GM12878 (cell line): ENCODE measurements at regions not wholly inside any gene's neighbourhood (a gene's known extent, or its start where the extent isn't known, plus 50 kb on each side); places are given as distances from the start of the nearest gene placed in this dataset.

ENCODE experiments used
- ATAC-seq: fragments of 200-7000 bp; cut with Tn5 transposase; 3 replicates; pipeline ENCODE4 v1.9.1; 2020; ENCODE audit warnings: mild to moderate bottlenecking, moderate library complexity
- BruUV-seq: library from RNA; stranded (reverse); fragments of 400-500 nt; replicated peaks from 2 replicates; lab custom pipeline; 2021; lab: Mats Ljungman, UMichigan
- CTCF ChIA-PET: fragments of 300-600 bp; sonication (Branson Sonifier 250); formaldehyde crosslinking; extraction: SDS; loops from one replicate; lab custom pipeline; 2021; ENCODE audit warnings: inconsistent platforms; lab: Yijun Ruan, JAX
- POLR2A ChIA-PET: fragments of 350-600 bp; formaldehyde crosslinking; extraction: SDS; loops from one replicate; lab custom pipeline; 2021; ENCODE audit warnings: inconsistent platforms; lab: Charles Lee
- RAD21 ChIA-PET: fragments of 300-600 bp; sonication (Branson Sonifier 250); formaldehyde crosslinking; loops from one replicate; lab custom pipeline; 2023; ENCODE audit warnings: antibody characterized with exemption; ENCODE audit not compliant: unreplicated experiment; lab: Charles Lee
- SMC1A ChIA-PET: fragments of 300-600 bp; sonication (Branson Sonifier 250); formaldehyde crosslinking; loops from one replicate; lab custom pipeline; 2023; ENCODE audit not compliant: unreplicated experiment, uncharacterized antibody; lab: Charles Lee
- DNase-seq: peaks from one replicate; pipeline ENCODE4 v3.0.0-alpha.2; 2011; ENCODE audit warnings: low read depth, low spot score
- FAIRE-seq: peaks from 3 replicates; lab custom pipeline; 2011; peaks lifted over from hg19 to GRCh38; lab: Jason Lieb, UNC
- H2AFZ ChIP-seq: 2 replicates; pipeline ENCODE4 v1.6.0; 2011; ENCODE audit warnings: low read depth, low read length, control low read depth; ENCODE audit not compliant: control insufficient read depth
- H3K27ac ChIP-seq: 2 replicates; pipeline ENCODE4 v1.5.1; 2011; ENCODE audit warnings: control low read depth; ENCODE audit not compliant: control insufficient read depth, insufficient read depth
- H3K27me3 ChIP-seq, 2 experiments: replicated peaks in 1 of 2; 2 replicates each; pipeline versions ENCODE4 v1.6.0 to v1.6.1; 2011; ENCODE audit warnings: low read length in 1 of 2; ENCODE audit not compliant: control insufficient read depth in 2 of 2, insufficient read depth in 2 of 2
- H3K36me3 ChIP-seq, 2 experiments: 2 replicates each; pipeline ENCODE4 v1.5.1; 2011; ENCODE audit warnings: low read length in 1 of 2; ENCODE audit not compliant: control insufficient read depth in 2 of 2, insufficient read depth in 2 of 2
- H3K4me1 ChIP-seq: 2 replicates; pipeline ENCODE4 v1.6.1; 2011; ENCODE audit warnings: mild to moderate bottlenecking, low read length, moderate library complexity, mixed read lengths; ENCODE audit not compliant: control insufficient read depth, insufficient read depth
- H3K4me2 ChIP-seq: 2 replicates; pipeline ENCODE4 v1.6.0; 2011; ENCODE audit warnings: control low read depth; ENCODE audit not compliant: control insufficient read depth, insufficient read depth
- H3K4me3 ChIP-seq: fragments of 200-600 bp; sonication (generic); 2 replicates; pipeline ENCODE4 v1.5.1; 2016
- H3K79me2 ChIP-seq: 2 replicates; pipeline ENCODE4 v1.6.0; 2011; ENCODE audit warnings: low read length; ENCODE audit not compliant: control insufficient read depth, insufficient read depth
- H3K9ac ChIP-seq: 2 replicates; pipeline ENCODE4 v1.8.0; 2011; ENCODE audit warnings: low read length, control low read depth, mixed read lengths; ENCODE audit not compliant: control insufficient read depth, insufficient read depth
- H3K9me3 ChIP-seq: replicated peaks from 3 replicates; pipeline ENCODE4 v1.5.1; 2011; ENCODE audit warnings: mild to moderate bottlenecking, low read length; ENCODE audit not compliant: control insufficient read depth, insufficient read depth
- H4K20me1 ChIP-seq: 2 replicates; pipeline ENCODE4 v1.6.0; 2011; ENCODE audit not compliant: control insufficient read depth, insufficient read depth
- ATF3 ChIP-seq: IDR thresholded peaks from 2 replicates; pipeline ENCODE4 v1.6.1; 2011; ENCODE audit warnings: low read depth, mild to moderate bottlenecking, low read length, moderate library complexity, borderline replicate concordance; ENCODE audit errors: extremely low read depth
- BACH1 ChIP-seq: fragments of 450-650 bp; IDR thresholded peaks from 2 replicates; pipeline ENCODE4 v1.6.1; 2017; ENCODE audit warnings: mild to moderate bottlenecking, borderline replicate concordance
- BCL11A ChIP-seq: IDR thresholded peaks from 2 replicates; pipeline ENCODE4 v1.6.1; 2011; ENCODE audit warnings: low read depth, low read length
- CBX5 ChIP-seq: sonication (generic); IDR thresholded peaks from 2 replicates; pipeline ENCODE4 v1.6.1; 2016; ENCODE audit warnings: low read depth, moderate library complexity, mild to moderate bottlenecking, inconsistent platforms
- CHD1 ChIP-seq: IDR thresholded peaks from 2 replicates; pipeline ENCODE4 v1.6.1; 2012; ENCODE audit warnings: low read depth, low read length, improper control_type of control experiment
- HCFC1 ChIP-seq: fragments of 150-350 bp; IDR thresholded peaks from 2 replicates; pipeline ENCODE4 v1.6.1; 2014; ENCODE audit warnings: low read length
- IRF4 ChIP-seq: IDR thresholded peaks from 2 replicates; pipeline ENCODE4 v1.6.1; 2011; ENCODE audit warnings: low read depth, low read length
- NR2C1 ChIP-seq: fragments of 450-650 bp; IDR thresholded peaks from 2 replicates; pipeline ENCODE4 v1.6.1; 2017; ENCODE audit warnings: antibody characterized with exemption, mild to moderate bottlenecking, moderate library complexity
- PKNOX1 ChIP-seq: fragments of 450-650 bp; IDR thresholded peaks from 2 replicates; pipeline ENCODE4 v1.6.1; 2016; ENCODE audit warnings: mild to moderate bottlenecking
- POLR2AphosphoS5 ChIP-seq: IDR thresholded peaks from 2 replicates; pipeline ENCODE4 v1.6.1; 2011; ENCODE audit warnings: mild to moderate bottlenecking, low read length, inconsistent platforms
- SP1 ChIP-seq: IDR thresholded peaks from one replicate; pipeline ENCODE4 v1.6.1; 2011; ENCODE audit warnings: low read depth, low read length
- SUZ12 ChIP-seq: fragments of 200-600 bp; sonication (generic); IDR thresholded peaks from one replicate; pipeline ENCODE4 v1.6.1; 2018; ENCODE audit warnings: antibody characterized with exemption, mild to moderate bottlenecking; ENCODE audit not compliant: unreplicated experiment
- TBL1XR1 ChIP-seq: IDR thresholded peaks from 2 replicates; pipeline ENCODE4 v1.6.1; 2012; ENCODE audit warnings: low read depth, low read length, improper control_type of control experiment
- USF2 ChIP-seq: IDR thresholded peaks from 2 replicates; pipeline ENCODE4 v1.6.1; 2011; ENCODE audit warnings: low read depth, low read length, improper control_type of control experiment, borderline replicate concordance
- ZNF24 ChIP-seq: fragments of 450-650 bp; IDR thresholded peaks from 2 replicates; pipeline ENCODE4 v1.6.1; 2017; ENCODE audit warnings: antibody characterized with exemption, mild to moderate bottlenecking
- WGBS: methylation state at CpG from one replicate; pipeline ENCODE4 v1.1.6; 2016; ENCODE audit warnings: low lambda C conversion rate; ENCODE audit not compliant: insufficient replicate concordance, insufficient coverage; ENCODE audit errors: missing lambda C conversion rate; 5-methylcytosine and 5-hydroxymethylcytosine counted together
- in situ Hi-C: fragments of 300-500 bp; cut with MboI; formaldehyde crosslinking; loops from 9 replicates; pipeline ENCODE4 v1.14.3; 2018; ENCODE audit warnings: mixed read lengths
- intact Hi-C: fragments of 100-400 bp; cut with micrococcal nuclease; formaldehyde crosslinking; loops from one replicate; pipeline ENCODE4 v1.14.2; 2022; ENCODE audit not compliant: unreplicated experiment

GRCh38 chr10:128881086-128881485, 586.0 kb upstream of the MGMT start:
- Histone ChIP-seq H2AFZ (no peak overlapping the region), H3K27me3 (no peaks in the 10 kb centered on the region), H3K36me3 (no peaks in the 10 kb centered on the region), H4K20me1 (no peaks in the 10 kb centered on the region), H3K9me3 (no peaks in the 10 kb centered on the region; the same call in 2 of the 3 replicates), H3K4me2 (no peak overlapping the region)
- no peak for ATAC-seq
- ChIA-PET POLR2A (no interaction called here), CTCF (no interaction called here)
- in situ Hi-C loops: no loop called here
- TF ChIP-seq TBL1XR1 (no peak), ATF3 (no peak), USF2 (no peak), IRF4 (no peak), SP1 (no peak), ZNF24 (no peak), BACH1 (no peak), BCL11A (no peak), PKNOX1 (no peak), POLR2AphosphoS5 (no peak), HCFC1 (no peak), SUZ12 (no peak), CBX5 (no peak), NR2C1 (no peak), CHD1 (no peak)
- TF ChIP-seq, all 136 proteins: peak for 0
- Histone ChIP-seq H3K27ac (no peak overlapping the region), H3K9ac (no peak overlapping the region), H3K4me1 (no peaks in the 10 kb centered on the region), H3K79me2 (no peaks in the 10 kb centered on the region), H3K4me3 (no peak overlapping the region)
- intact Hi-C loops: no loop called here
- FAIRE-seq: no peak
- 3% methylated on average over 3 of the region's 3 CpGs for WGBS
- BruUV-seq: no TSS peak
- SMC1A ChIA-PET: no interaction called here
- DNase-seq: no peak
- RAD21 ChIA-PET: no interaction called here
